ENCODE measurements at regions not wholly inside any gene's neighbourhood (a gene's known extent, or its start where the extent isn't known, plus 50 kb on each side); places are given as distances from the start of the nearest gene placed in this dataset.

DNA sequence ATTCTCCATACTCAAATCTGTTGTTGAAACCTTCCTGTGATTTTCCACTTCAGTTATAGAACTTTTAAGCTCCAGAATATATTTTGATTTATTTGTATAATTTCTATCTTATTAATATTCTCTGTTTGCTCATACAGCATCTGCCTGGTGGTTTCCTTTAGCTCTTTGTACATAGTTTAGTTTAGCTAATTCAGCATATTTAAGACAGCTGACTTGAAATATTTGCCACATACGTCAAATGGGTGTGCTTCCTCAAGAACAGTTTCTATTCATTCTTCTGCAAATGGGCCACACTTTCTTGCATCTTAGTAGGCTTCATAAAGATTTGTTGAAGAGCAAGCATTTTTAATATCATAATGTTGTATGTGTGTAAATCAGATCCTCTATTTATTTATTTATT, 101.8 kb downstream of the MAGEC1 start:
- Histone ChIP-seq H3K9me3 (ENCODE audit: control insufficient read depth, insufficient read depth, low read depth, low read length) (peaks cover 4% of the 10 kb centered on the region; the same call in 1 of the 2 replicates), H3K27me3 (ENCODE audit: control insufficient read depth, insufficient read depth, low read length) (no peaks in the 10 kb centered on the region), H3K27ac (ENCODE audit: low read length) (no peak overlapping the region), H3K36me3 (ENCODE audit: control insufficient read depth, insufficient read depth, low read length) (no peaks in the 10 kb centered on the region), H3K4me3 (ENCODE audit: low read depth in 2 of 2, low read length in 2 of 2) (no peak overlapping the region), H3K4me1 (ENCODE audit: control insufficient read depth, insufficient read depth, low read length) (no peaks in the 10 kb centered on the region)
- in situ Hi-C loops (cut with HindIII; ENCODE audit: low pct_unique_long_range_greater_than_20kb, low sequenced_read_pairs) = no loop called here
- BruUV-seq (replicated peaks) = no TSS peak
- DNase-seq (ENCODE audit: low read depth, low spot score) (no peak), ATAC-seq (no peak)
- intact Hi-C loops (cut with micrococcal nuclease; ENCODE audit: unreplicated experiment) = loop anchor here (10.0 kb wide), 1 partner anchor 59 kb away; no protein-coding TSS in a partner anchor
- ChIA-PET CTCF (no interaction called here), POLR2A (no interaction called here)
- TF ChIP-seq TCF7L2 (IDR thresholded peaks at IDR 0.05; ENCODE audit: low read depth, low read length) (no peak), POLR2AphosphoS5 (IDR thresholded peaks at IDR 0.05; ENCODE audit: low read depth, low read length) (no peak), SIN3A (IDR thresholded peaks at IDR 0.05; ENCODE audit: borderline replicate concordance, insufficient read depth, low read depth, low read length) (no peak)
- TF ChIP-seq, protein P1, sequence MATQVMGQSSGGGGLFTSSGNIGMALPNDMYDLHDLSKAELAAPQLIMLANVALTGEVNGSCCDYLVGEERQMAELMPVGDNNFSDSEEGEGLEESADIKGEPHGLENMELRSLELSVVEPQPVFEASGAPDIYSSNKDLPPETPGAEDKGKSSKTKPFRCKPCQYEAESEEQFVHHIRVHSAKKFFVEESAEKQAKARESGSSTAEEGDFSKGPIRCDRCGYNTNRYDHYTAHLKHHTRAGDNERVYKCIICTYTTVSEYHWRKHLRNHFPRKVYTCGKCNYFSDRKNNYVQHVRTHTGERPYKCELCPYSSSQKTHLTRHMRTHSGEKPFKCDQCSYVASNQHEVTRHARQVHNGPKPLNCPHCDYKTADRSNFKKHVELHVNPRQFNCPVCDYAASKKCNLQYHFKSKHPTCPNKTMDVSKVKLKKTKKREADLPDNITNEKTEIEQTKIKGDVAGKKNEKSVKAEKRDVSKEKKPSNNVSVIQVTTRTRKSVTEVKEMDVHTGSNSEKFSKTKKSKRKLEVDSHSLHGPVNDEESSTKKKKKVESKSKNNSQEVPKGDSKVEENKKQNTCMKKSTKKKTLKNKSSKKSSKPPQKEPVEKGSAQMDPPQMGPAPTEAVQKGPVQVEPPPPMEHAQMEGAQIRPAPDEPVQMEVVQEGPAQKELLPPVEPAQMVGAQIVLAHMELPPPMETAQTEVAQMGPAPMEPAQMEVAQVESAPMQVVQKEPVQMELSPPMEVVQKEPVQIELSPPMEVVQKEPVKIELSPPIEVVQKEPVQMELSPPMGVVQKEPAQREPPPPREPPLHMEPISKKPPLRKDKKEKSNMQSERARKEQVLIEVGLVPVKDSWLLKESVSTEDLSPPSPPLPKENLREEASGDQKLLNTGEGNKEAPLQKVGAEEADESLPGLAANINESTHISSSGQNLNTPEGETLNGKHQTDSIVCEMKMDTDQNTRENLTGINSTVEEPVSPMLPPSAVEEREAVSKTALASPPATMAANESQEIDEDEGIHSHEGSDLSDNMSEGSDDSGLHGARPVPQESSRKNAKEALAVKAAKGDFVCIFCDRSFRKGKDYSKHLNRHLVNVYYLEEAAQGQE (IDR thresholded peaks at IDR 0.05; ENCODE audit: insufficient read depth in 1 of 2, low read depth in 2 of 2, low read length in 1 of 2) = no peak
- TF ChIP-seq, protein P2, sequence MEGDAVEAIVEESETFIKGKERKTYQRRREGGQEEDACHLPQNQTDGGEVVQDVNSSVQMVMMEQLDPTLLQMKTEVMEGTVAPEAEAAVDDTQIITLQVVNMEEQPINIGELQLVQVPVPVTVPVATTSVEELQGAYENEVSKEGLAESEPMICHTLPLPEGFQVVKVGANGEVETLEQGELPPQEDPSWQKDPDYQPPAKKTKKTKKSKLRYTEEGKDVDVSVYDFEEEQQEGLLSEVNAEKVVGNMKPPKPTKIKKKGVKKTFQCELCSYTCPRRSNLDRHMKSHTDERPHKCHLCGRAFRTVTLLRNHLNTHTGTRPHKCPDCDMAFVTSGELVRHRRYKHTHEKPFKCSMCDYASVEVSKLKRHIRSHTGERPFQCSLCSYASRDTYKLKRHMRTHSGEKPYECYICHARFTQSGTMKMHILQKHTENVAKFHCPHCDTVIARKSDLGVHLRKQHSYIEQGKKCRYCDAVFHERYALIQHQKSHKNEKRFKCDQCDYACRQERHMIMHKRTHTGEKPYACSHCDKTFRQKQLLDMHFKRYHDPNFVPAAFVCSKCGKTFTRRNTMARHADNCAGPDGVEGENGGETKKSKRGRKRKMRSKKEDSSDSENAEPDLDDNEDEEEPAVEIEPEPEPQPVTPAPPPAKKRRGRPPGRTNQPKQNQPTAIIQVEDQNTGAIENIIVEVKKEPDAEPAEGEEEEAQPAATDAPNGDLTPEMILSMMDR (IDR thresholded peaks at IDR 0.05) = no peak

DNA sequence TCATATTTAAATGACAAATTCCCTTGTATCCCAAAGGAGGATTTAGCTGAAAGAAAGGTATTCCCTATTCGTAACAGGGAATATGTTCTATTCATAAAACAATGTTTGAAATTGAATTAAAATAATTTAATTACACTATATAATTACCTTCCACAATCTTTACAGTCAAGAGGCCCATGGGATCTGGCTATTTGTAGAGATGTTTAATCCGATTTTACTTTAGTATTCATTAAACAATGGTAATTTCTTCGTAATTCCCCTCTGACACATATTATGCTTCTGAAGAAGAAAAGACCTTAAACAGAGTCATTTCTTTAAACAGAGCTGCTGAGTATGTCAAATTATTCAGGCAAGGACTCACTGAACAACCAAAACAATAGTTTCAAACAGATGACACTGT, 98.8 kb downstream of the MAGEC1 start:
- H3K27ac ChIP-seq (ENCODE audit: low read length) = no peak overlapping the region
- TF ChIP-seq, protein P2 (IDR thresholded peaks at IDR 0.05) = no peak
- TF ChIP-seq, protein P1 (IDR thresholded peaks at IDR 0.05; ENCODE audit: insufficient read depth in 1 of 2, low read depth in 2 of 2, low read length in 1 of 2) = no peak
- TF ChIP-seq SIN3A (IDR thresholded peaks at IDR 0.05; ENCODE audit: borderline replicate concordance, insufficient read depth, low read depth, low read length) (no peak), POLR2AphosphoS5 (IDR thresholded peaks at IDR 0.05; ENCODE audit: low read depth, low read length) (no peak), TCF7L2 (IDR thresholded peaks at IDR 0.05; ENCODE audit: low read depth, low read length) (no peak)
- ChIA-PET POLR2A (no interaction called here), CTCF (interaction anchor here (0.7 kb wide), 1 partner anchor 1224 kb away, joined by 3 read pairs; no protein-coding TSS in a partner anchor)
- no peak overlapping the region for H3K4me3 ChIP-seq (ENCODE audit: low read depth in 2 of 2, low read length in 2 of 2)
- H3K9me3 ChIP-seq (ENCODE audit: control insufficient read depth, insufficient read depth, low read depth, low read length) = peaks cover 4% of the 10 kb centered on the region; the same call in 1 of the 2 replicates
- intact Hi-C loops (cut with micrococcal nuclease; ENCODE audit: unreplicated experiment) = loop anchor here (10.0 kb wide), 1 partner anchor 62 kb away; no protein-coding TSS in a partner anchor
- no peaks in the 10 kb centered on the region for H3K27me3 ChIP-seq (ENCODE audit: control insufficient read depth, insufficient read depth, low read length)
- no TSS peak for BruUV-seq (replicated peaks)
- DNase-seq (ENCODE audit: low read depth, low spot score) (no peak), ATAC-seq (no peak)
- in situ Hi-C loops (cut with HindIII; ENCODE audit: low pct_unique_long_range_greater_than_20kb, low sequenced_read_pairs) = no loop called here
- no peaks in the 10 kb centered on the region for H3K4me1 ChIP-seq (ENCODE audit: control insufficient read depth, insufficient read depth, low read length)
- no peaks in the 10 kb centered on the region for H3K36me3 ChIP-seq (ENCODE audit: control insufficient read depth, insufficient read depth, low read length)

All from Panc1 (cell line).